SU-DHL-6 (cell line): ENCODE measurements at regions not wholly inside any gene's neighbourhood (a gene's known extent, or its start where the extent isn't known, plus 50 kb on each side); places are given as distances from the start of the nearest gene placed in this dataset.

ENCODE experiments used
- H2AFZ ChIP-seq: fragments of 200-600 bp; sonication (generic); 2 replicates; pipeline ENCODE4 v1.6.1; 2014; ENCODE audit warnings: low read depth, mild to moderate bottlenecking, moderate library complexity, mixed read lengths, antibody characterized with exemption, low read length; ENCODE audit not compliant: severe bottlenecking
- H3F3A ChIP-seq: fragments of 200-600 bp; shearing (Covaris generic); 2 replicates; pipeline ENCODE4 v1.6.0; 2016; ENCODE audit warnings: antibody characterized with exemption, mild to moderate bottlenecking; ENCODE audit not compliant: insufficient read depth
- H3K27ac ChIP-seq: fragments of 200-600 bp; sonication (generic); 2 replicates; pipeline ENCODE4 v1.5.1; 2016; ENCODE audit warnings: low read depth, mild to moderate bottlenecking, low read length, moderate library complexity, mixed read lengths
- H3K27me3 ChIP-seq: fragments of 200-600 bp; sonication (generic), shearing (Covaris generic); 2 replicates; pipeline ENCODE4 v1.6.0; 2014; ENCODE audit warnings: mild to moderate bottlenecking, low read length
- H3K36me3 ChIP-seq: fragments of 200-600 bp; sonication (generic); 2 replicates; pipeline ENCODE4 v1.6.1; 2014; ENCODE audit warnings: mild to moderate bottlenecking, low read length, mixed read lengths
- H3K4me2 ChIP-seq: fragments of 300-600, 200-600 bp; shearing (Covaris generic), sonication (generic); 2 replicates; pipeline ENCODE4 v1.6.0; 2014; ENCODE audit warnings: low read length, low read depth, mild to moderate bottlenecking; ENCODE audit not compliant: poor library complexity, severe bottlenecking
- H3K4me3 ChIP-seq: fragments of 200-600 bp; sonication (generic); 2 replicates; pipeline ENCODE4 v1.5.1; 2014; ENCODE audit warnings: antibody characterized with exemption, low read length, mild to moderate bottlenecking, mixed read lengths; ENCODE audit not compliant: insufficient read depth, poor library complexity, severe bottlenecking
- H3K79me2 ChIP-seq: fragments of 200-600 bp; sonication (generic); 2 replicates; pipeline ENCODE4 v1.6.1; 2014; ENCODE audit warnings: mild to moderate bottlenecking, low read length, moderate library complexity; ENCODE audit not compliant: insufficient read depth
- H3K9ac ChIP-seq: fragments of 200-600 bp; sonication (generic); 2 replicates; pipeline ENCODE4 v1.7.0; 2014; ENCODE audit warnings: mild to moderate bottlenecking, low read length
- H3K9me2 ChIP-seq: fragments of 200-600 bp; sonication (generic); replicated peaks from 2 replicates; pipeline ENCODE4 v1.6.1; 2014; ENCODE audit warnings: low read length; ENCODE audit not compliant: insufficient read depth
- H3K9me3 ChIP-seq: fragments of 200-600 bp; sonication (generic); 2 replicates; pipeline ENCODE4 v1.6.1; 2014; ENCODE audit warnings: low read length, mixed read lengths; ENCODE audit not compliant: insufficient read depth
- H4K20me1 ChIP-seq: fragments of 200-600 bp; sonication (generic); 2 replicates; pipeline ENCODE4 v1.6.1; 2014; ENCODE audit warnings: low read depth, mild to moderate bottlenecking, antibody characterized with exemption, low read length, moderate library complexity, mixed read lengths
- CTCF ChIP-seq: fragments of 200-600 bp; sonication (generic); IDR thresholded peaks from one replicate; pipeline ENCODE4 v1.5.1; 2017; ENCODE audit warnings: antibody characterized with exemption, mild to moderate bottlenecking, low read length, moderate library complexity; ENCODE audit not compliant: insufficient read depth, poor library complexity, severe bottlenecking
- EZH2phosphoT487 ChIP-seq: fragments of 200-600 bp; sonication (generic), shearing (Covaris generic); conservative IDR thresholded peaks from 2 replicates; pipeline ENCODE4 v1.6.1; 2018; ENCODE audit warnings: mild to moderate bottlenecking, antibody characterized with exemption, low read length, moderate library complexity, mixed read lengths

GRCh38 chr12:89264837-89265236, 87.5 kb downstream of the DUSP6 start:
- H3F3A ChIP-seq = no peaks in the 10 kb centered on the region
- H3K27me3 ChIP-seq = no peaks in the 10 kb centered on the region
- H3K9ac ChIP-seq = no peak overlapping the region
- H3K79me2 ChIP-seq = no peaks in the 10 kb centered on the region
- no peaks in the 10 kb centered on the region for H4K20me1 ChIP-seq
- H2AFZ ChIP-seq = no peak overlapping the region
- TF ChIP-seq CTCF (no peak), EZH2phosphoT487 (no peak)
- H3K9me2 ChIP-seq = no peaks in the 10 kb centered on the region
- no peaks in the 10 kb centered on the region for H3K9me3 ChIP-seq
- no peak overlapping the region for H3K4me3 ChIP-seq
- H3K4me2 ChIP-seq = no peak overlapping the region
- H3K36me3 ChIP-seq = no peaks in the 10 kb centered on the region
- no peak overlapping the region for H3K27ac ChIP-seq

GRCh38 chr12:89263900-89264299, 88.4 kb downstream of the DUSP6 start:
- H3K9me3 ChIP-seq = no peaks in the 10 kb centered on the region
- no peak overlapping the region for H3K9ac ChIP-seq
- H2AFZ ChIP-seq = no peak overlapping the region
- no peaks in the 10 kb centered on the region; the same call in 1 of the 2 replicates for H3K9me2 ChIP-seq
- H4K20me1 ChIP-seq = no peaks in the 10 kb centered on the region
- no peak overlapping the region for H3K4me2 ChIP-seq
- H3K27ac ChIP-seq = no peak overlapping the region
- no peak overlapping the region for H3K4me3 ChIP-seq
- TF ChIP-seq EZH2phosphoT487 (no peak), CTCF (no peak)
- H3K36me3 ChIP-seq = no peaks in the 10 kb centered on the region
- no peaks in the 10 kb centered on the region for H3K79me2 ChIP-seq
- H3F3A ChIP-seq = no peaks in the 10 kb centered on the region
- no peaks in the 10 kb centered on the region for H3K27me3 ChIP-seq

- Histone ChIP-seq H3K9me2 (no peaks in the 10 kb centered on the region; the same call in 1 of the 2 replicates), H3K27ac (no peak overlapping the region), H3F3A (no peaks in the 10 kb centered on the region), H4K20me1 (no peaks in the 10 kb centered on the region), H3K4me2 (no peak overlapping the region), H3K9me3 (no peaks in the 10 kb centered on the region), H3K4me3 (no peak overlapping the region), H3K36me3 (no peaks in the 10 kb centered on the region), H2AFZ (no peak overlapping the region), H3K27me3 (0 out of 2 replicates have a peak, but pooled peaks cover under 1% of the 10 kb centered on the region), H3K9ac (no peak overlapping the region), H3K79me2 (no peaks in the 10 kb centered on the region)
- no peak for TF ChIP-seq EZH2phosphoT487
- no peak for TF ChIP-seq CTCF
Measured at GRCh38 chr12:89262855-89263552, 89.3 kb downstream of the DUSP6 start.
